Transverse colon (tissue), 4 donors: ENCODE measurements at regions not wholly inside any gene's neighbourhood (a gene's known extent, or its start where the extent isn't known, plus 50 kb on each side); places are given as distances from the start of the nearest gene placed in this dataset.

Experiments
- EP300 ChIP-seq: sonication (generic); formaldehyde crosslinking; IDR thresholded peaks from one replicate; pipeline ENCODE4 v1.6.1; 2017; ENCODE audit warnings: antibody characterized with exemption, low read depth
- POLR2A ChIP-seq: fragments of 450-650 bp; IDR thresholded peaks from one replicate; pipeline ENCODE4 v1.6.1; 2016; ENCODE audit warnings: antibody characterized with exemption, mild to moderate bottlenecking, moderate library complexity
- POLR2AphosphoS5 ChIP-seq, 3 donors: sonication (generic); formaldehyde crosslinking; IDR thresholded peaks; one replicate each; pipeline ENCODE4 v1.6.1; 2016; ENCODE audit warnings: antibody characterized with exemption in 3 of 3
- TF ChIP-seq, protein P1 (sequence below), 5 experiments: fragments of 200-600 bp in 3 of 5; fragments of 450-650 bp in 2 of 5; sonication (generic) in 3 of 5; IDR thresholded peaks; 1 replicate in 2 of 5; 2 replicates in 3 of 5; pipeline ENCODE4 v1.5.1; 2016 to 2017; ENCODE audit warnings: antibody characterized with exemption in 5 of 5, inconsistent platforms in 3 of 5, mild to moderate bottlenecking in 2 of 5, moderate library complexity in 1 of 5

DNA sequence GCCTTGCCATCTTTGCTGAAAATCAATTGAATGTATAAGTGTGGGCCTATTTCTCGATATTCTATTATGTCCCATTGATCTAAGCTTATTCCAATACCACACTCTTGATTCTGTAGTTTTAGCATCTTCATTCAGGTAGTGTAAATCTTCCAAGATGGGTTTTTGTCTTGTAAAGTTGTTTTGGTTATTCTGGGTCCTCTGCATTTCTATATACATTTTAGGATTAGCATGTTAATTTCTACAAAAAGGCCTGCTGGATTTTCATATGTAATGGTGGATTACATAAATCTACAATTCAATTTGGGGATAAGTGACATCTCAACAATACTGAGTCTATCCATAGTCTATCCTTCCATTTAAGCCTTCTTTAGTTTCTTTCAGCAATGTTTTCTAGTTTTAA, 86.0 kb upstream of the ANO4 start:
- TF ChIP-seq, protein P1, sequence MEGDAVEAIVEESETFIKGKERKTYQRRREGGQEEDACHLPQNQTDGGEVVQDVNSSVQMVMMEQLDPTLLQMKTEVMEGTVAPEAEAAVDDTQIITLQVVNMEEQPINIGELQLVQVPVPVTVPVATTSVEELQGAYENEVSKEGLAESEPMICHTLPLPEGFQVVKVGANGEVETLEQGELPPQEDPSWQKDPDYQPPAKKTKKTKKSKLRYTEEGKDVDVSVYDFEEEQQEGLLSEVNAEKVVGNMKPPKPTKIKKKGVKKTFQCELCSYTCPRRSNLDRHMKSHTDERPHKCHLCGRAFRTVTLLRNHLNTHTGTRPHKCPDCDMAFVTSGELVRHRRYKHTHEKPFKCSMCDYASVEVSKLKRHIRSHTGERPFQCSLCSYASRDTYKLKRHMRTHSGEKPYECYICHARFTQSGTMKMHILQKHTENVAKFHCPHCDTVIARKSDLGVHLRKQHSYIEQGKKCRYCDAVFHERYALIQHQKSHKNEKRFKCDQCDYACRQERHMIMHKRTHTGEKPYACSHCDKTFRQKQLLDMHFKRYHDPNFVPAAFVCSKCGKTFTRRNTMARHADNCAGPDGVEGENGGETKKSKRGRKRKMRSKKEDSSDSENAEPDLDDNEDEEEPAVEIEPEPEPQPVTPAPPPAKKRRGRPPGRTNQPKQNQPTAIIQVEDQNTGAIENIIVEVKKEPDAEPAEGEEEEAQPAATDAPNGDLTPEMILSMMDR (IDR thresholded peaks at IDR 0.05): no peak
- TF ChIP-seq POLR2A (no peak), POLR2AphosphoS5 (IDR thresholded peaks at IDR 0.05) (no peak), EP300 (no peak)
